GM19397 (cell line): ENCODE measurements at regions not wholly inside any gene's neighbourhood (a gene's known extent, or its start where the extent isn't known, plus 50 kb on each side); places are given as distances from the start of the nearest gene placed in this dataset.

Experiments used
- ATAC-seq: cut with Tn5 transposase; IDR thresholded peaks from one replicate; pipeline ENCODE4 v1.9.1; 2021; ENCODE audit warnings: mild to moderate bottlenecking, moderate library complexity; ENCODE audit not compliant: unreplicated experiment

DNA sequence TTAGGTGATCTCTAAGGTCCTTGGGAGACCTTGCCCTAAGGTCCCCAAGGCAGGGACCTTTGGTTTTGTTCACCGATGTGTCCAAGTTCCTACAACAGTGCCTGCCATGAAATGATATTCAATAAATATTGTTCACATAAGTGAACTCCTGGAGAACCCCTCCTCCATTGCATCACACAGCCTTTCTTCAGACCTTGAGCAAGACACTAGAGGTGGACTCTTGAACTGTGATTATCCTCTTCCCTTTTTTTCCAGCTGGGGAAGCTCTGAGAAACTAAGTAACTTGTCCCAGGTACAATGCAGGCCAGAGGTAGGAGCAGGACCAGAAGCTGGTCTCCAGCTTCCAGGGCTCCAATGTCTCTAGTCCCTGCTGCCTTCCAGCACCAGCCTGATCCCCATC is 76.6 kb upstream of the LMO1 start:
- no peak for ATAC-seq

DNA sequence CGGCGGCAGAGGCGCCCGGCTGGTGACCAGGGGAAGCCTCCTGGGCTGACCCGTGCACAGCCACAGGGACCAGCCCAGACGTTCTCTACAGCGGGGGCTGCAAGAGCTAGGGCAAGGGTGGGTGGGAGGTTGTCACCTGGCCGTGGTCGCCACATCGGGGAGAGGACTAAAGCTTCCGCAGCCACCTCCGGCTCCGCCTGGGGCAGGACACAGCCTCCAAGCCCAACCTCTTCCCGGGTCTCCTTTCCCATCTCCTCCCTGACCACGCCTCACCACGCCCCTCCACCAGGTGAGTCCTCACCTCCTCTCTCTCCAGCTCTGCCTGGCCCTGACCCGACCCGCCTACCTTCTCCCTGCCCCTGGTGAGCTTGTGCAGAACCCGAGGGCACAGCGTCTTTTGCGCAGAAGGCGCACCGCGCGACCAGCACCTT is 75.9 kb upstream of the LMO1 start:
- ATAC-seq: no peak

DNA sequence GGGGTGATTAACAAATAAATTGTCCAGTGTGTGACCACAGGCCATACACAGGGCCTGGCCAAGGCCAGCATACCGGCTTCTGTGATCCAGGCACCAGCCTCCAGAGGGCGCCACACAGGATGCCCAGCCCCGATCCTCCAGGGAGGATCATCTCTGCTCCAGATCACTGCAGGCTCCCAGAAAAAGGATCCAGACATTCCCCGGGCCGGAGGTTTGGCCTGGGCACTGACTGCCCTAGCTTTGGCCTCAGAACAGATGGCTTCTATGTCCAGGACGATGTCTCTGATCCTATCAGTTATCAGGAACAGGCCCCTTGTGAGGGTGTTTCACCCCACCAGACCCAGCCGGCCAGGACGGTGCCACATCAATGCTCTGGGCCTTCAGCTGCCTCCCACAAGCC is 74.5 kb upstream of the LMO1 start:
- no peak for ATAC-seq

DNA sequence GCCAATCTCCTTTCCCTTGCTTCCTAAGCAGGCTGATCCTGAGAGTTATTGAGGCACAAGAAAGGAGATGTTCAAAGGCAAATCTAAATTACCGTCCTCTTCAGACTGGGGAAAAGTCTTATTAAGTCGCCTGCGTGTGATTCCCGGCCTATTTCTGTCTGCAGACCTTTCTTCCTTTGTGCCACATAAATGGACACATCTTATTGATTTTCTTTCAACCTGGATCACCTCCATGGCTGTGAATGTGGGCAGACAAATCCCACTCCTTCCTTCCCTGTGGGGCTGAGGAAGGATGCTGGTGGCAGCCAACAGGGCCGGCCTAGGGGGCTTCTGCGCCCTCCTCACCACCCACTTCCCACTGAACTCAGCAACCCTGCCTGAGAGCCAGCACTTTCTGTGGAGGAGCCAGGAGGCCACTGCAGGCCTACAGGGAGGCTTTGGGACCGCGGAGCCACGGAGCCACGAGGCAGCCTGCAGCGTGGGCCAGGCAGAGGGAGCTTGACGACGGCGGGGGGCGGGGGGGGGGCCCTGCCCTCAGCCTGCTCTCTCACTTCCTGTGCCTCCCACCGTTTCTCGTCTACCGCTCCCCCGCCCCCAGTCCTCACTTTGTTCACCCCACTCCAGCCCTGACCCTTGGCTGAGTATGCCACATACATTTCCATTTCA is 73.6 kb upstream of the LMO1 start:
- ATAC-seq: no peak

DNA sequence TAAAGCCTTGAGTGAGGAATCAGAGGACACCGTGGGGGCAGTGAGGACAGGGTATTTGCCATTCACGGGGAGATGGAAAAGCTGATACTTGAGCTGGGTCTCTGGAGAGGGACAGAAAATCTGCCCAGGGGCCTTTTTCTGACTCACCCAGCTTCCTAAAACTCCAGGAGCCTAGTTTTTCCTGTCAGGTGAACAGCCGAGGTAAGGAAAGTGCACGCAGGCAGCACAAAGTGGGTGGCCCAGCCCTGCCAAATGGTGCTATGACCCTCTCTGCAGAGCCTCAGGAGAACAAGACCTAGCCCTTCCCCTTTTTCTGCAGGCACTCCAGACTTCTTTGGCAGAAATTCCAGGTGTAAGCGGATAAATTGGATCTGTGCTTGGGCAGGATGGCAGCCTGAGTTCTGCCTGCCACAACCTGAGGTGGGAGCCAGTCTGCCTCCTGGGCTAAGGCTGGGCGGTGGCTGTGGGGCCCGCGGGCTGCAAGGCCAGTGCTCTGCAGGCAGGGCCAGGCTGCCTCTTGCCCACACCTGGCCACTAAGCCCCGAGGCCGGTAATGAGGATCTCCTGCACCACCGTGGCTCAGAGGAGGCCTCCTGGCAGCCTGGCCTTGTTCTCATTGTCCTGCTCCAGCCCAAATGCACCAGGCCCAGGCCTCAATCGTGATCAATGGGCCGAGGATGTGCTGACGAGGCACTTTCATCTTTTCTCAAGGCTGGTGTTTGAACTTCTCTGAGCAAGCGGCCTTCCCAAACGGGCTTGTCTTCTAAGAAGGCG is 72.9 kb upstream of the LMO1 start:
- ATAC-seq: no peak

DNA sequence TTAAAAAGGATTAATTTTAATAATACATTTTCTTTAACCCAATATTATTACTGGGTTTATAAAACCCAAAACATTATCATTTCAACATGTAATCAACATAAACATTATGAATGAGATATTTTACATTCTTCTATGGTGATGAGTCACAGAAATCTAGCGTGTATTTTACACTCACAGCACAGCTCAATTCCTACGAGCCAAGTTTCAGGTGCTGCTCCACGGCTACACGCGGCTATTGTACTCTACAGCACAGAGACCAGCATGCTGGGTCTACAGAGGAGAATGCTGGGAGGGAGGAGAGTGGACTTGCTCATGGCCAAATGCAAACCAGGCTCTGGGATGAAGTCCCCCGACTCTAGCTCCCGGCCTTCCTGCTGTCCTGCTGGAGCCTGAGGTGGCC is 72.0 kb upstream of the LMO1 start:
- no peak for ATAC-seq

DNA sequence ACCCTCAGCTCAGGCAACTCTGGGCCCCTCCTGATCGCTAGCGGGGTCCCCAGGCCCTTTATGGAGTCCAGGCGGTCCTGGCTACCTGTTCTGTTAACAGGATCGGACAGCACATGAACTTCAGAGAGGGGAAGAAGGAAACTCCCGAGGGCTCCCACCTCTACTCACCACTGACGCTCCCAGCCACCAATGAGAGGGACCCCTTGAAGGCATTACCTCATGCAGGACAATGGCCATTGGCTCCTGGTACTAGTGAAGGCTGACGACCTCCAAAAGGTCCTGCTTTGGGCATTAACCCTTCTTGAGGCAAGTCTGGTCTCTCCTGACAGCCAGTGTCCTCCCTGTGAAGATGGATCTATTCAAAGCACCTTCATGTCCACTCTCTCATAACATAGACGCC is 71.5 kb upstream of the LMO1 start:
- ATAC-seq: no peak

DNA sequence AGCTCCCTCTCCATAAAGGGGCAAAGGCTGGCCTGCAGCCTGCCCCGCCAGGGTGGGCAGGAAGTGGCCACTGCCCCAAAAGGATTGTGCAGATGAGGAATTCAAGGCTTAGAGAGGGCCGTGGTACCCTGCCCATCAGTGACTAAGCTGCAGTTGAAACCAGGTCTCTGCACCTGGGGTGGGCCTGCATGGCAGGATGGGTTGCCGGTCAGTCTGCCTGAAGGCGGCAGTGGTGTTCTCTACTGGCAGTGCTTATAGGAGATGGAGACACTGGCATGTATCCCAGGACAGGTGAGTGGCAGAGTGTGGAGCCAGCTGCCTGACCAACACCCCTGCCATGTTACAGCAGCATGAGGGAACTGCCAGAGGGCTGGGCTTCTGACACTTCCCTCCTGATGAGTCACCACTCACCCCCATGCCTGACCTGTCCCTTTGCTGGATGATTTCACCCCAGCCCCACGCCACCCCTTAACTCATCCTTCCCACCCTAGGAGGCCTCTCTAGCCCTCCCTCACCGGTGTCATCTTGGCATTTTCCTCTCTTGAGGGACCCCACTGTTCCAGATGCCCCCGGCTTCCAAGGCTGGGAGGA is 70.2 kb upstream of the LMO1 start:
- no peak for ATAC-seq

DNA sequence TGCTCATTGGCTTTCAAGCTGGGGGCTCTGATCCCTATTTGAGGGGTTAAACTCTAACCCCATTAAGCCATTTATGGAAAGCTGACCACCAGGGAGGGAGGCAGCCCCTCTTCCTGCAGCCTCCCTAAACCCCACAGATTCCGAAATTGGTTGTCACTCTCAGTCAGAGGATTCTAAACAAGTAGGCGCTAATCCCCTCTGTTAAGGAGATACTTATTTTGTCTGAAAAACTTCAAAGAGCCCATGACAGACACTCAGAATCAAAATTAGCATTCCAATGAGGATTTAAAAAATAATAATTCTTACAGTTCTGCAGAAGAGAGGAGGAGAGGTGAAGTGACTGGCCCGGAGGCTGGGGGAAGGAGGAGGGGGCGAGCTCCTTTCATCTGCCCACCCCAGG is 69.7 kb upstream of the LMO1 start:
- no peak for ATAC-seq

DNA sequence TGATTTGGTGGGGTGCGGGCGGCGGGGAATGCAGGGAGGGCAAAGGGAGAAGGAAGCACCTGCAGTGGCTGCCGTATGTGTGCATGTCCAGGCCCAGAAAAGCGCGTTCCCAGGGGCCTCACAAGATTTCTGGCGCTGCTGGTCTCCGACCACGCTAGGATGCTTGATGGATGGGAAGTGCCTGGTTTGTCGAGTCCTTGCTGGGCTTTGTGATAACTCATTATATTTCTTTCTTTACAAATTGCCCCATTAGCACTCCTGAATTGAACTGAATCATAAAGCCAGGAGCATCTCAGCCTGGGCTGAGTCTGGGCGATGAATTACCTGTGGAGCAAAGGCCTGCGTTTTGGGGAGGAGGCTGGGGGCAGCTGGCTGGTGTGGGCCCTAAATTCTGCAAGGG is 69.2 kb upstream of the LMO1 start:
- no peak for ATAC-seq

DNA sequence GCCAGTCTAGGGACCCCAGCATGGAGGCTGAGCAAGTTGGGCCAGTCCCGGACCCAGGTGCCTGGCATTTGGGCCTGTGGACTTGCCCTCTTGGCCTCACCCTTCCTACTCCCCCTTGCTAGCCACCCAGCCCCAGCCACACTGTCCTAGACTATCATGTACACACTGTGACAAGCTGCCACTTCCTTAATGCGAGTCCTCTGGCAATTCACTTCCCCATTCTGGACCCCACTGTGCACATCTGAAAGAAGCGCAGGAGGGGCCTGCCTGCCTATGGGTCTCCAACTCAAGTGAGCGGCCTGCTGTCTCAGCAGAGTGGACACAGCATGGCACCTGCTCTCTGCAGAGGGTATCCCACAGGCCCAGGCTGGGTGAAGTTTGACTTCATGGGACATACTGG is 68.5 kb upstream of the LMO1 start:
- no peak for ATAC-seq

DNA sequence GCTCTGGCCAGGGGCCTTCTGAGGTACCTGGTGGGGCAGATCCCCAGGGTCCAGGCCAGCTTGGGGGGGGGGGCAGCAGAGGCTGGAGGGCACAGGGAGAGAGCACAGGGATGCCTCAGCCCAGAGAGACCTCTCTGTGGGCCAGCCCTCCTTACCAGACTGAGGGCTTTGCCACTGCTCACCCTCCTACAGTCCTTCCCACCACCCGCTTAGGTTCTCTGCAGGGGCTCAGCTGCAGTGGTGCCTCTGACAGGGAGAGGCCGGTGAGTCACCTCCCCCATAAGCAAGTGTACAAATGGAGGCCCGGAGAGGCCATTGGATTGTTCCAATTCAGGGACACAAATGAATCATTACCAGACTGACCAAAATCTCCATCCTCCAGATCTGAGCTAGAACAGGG is 68.1 kb upstream of the LMO1 start:
- ATAC-seq: no peak

DNA sequence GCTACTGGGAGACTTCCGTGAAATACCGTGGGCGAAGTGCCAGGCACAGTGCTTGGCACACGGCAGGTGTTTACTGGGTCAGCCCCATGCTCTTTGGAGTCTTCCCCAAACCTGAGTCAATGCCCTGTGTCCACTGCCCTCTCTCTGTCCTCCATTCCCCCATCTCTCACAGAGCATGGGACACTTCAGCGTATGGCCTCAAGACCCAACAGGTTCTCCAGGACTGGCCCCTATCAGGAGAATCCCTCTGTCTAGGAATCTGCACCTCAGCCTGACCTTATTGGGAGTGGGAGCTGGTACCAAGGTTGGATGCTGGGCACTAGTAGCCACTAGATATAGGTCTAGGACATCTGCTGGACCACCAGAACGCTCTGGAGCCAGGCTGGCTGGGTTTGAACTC is 67.2 kb upstream of the LMO1 start:
- ATAC-seq: no peak

DNA sequence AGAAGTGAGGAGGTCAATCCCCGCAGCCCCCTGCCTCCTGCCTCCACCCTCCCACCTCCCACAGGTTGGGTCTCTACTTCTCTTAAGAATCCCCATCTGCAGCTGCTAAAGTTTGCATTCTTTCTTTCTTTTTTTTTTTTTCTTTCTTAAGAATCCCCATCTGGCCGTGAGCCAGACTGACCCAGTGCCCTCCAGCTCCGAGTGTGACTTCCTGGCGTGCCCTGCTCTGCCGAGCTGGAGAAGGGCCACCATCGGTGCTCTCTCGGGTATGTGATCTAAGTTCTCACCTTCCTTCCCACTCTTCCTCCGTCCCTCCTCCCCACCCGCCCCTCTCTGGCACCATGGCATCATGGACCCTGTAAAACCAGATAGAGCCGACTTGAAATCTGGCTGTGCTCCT is 66.7 kb upstream of the LMO1 start:
- ATAC-seq: no peak

DNA sequence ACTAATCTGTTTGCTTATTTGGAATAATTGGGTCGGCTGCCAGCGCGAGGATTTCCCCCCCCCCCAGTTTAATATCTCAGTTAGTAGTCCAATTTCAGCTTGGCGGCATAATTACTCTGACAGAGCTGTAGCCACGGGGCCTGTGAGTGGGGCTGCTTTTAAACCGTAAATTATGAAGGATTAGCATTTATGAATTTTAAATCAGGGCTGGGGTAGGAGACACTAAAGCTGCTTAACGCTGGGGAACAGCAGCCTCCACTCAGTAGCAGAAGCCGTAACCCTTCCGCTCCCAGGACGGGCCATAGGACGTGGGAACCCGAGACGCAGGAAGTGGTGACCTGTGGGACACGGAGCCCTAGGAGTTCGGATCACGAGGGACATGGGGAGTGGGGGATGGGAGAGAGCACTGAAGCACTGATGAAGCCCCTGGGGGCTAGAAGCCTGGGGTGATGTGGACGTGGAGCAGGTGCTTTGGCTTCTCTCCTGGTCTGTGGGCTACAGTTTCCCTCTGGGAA is 66.2 kb upstream of the LMO1 start:
- ATAC-seq: no peak

DNA sequence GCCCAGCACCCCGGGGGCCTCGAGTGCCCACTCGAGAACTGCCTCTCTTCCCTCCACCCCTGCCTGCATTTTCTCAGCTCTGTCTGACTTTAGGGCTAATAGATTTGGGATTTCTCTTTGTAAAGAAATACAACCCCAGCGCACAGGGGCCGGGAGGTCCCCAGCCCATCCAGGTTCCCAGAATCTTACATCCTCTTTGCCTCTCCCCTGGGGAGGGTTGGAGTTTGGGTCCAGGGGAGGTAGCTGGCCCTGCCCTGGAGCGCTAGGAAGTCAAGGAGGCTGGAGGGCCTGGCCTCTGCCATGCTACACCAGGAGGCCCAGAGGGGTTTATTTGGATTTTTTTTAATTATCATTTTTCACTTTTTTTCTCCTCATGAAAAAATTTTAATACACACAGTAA is 65.7 kb upstream of the LMO1 start:
- ATAC-seq: no peak

DNA sequence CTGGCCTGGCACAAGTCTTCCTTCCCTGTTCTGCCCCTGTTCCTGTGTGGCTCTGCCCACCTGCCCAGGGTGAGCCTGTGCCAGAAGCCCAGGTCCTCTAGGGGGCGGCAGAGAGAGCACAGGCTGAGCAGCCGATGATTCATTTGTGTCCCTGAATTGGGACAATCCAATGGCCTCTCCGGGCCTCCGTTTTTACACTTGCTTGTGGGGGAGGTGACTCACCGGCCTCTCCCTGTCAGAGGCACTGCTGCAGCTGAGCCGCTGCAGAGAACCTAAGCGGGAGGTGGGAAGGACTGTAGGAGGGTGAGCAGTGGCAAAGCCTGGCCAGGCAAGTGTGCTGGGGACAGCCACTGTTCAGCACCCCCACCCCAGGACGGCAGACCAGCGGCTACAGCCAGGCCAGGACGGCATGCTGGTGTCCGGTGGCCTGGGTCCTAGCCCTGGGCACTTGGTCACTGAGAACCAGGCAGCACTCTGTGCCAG is 65.2 kb upstream of the LMO1 start:
- ATAC-seq: peak; percentile 57

DNA sequence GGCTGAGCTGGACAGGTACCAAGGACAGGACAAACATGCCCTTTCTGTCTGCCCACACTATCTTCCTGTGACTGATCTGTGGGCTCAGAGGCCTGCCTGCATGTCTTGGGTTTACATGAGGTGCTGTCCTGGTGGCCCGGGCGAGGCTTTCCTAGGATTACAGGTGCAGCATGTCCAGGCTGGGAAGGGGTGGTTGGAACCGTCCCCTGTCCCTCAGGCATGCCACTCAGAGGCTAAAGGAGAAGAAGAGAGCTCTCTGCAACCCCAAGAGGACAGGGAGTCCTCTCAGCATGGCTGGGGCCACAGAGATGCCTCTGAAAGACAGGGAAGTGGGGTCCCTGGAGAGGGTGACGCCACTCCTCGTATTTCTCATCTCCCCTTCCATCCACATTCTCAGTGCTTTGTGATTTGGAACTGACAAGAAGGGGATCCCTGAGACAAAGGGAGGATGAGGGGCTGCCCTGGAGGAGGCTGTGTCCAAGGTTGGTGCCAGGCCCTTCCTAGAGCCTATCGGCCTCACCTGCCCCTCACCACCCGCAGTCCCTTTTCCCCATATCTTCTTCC is 64.6 kb upstream of the LMO1 start:
- ATAC-seq: no peak

DNA sequence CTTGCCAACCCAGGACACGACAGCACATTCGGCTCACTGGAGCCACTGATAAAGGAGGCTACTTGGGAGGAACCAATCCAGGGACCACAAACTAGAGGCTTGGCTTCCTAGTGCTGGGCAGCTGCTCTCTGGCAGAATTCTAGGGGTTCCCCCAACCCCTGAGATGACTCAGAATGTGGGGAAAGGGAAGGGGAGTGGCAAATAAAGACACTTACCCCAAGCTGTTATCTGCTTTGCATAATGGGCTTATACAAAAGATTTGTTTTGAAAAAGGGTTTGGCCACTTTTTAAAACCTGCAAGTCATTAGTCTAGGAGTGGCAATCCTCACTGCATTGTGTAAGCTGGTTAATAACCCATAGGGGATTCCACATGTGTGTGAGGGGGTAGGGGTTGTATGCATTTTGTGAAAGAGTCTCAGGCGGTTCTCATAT is 64.1 kb upstream of the LMO1 start:
- ATAC-seq: peak; percentile 52

DNA sequence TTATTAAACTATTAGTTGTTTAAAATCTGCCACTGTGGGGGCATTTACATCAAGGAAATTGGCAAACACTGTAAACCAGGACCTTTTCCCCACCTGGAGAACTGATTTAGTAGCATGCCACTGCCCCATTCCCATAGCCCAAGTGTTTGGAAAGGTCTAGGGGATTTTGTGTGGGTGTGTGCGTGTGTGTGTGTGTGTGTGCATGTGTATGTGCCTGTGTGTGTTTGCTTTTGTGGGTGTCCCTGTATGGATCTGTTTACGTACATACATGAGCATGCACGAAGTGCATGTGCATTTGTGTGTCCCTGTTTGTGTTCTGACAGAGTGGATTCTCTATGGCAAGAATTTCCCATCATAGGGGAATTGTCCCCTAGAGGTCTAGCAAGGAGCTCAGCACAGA is 62.7 kb upstream of the LMO1 start:
- ATAC-seq: no peak

DNA sequence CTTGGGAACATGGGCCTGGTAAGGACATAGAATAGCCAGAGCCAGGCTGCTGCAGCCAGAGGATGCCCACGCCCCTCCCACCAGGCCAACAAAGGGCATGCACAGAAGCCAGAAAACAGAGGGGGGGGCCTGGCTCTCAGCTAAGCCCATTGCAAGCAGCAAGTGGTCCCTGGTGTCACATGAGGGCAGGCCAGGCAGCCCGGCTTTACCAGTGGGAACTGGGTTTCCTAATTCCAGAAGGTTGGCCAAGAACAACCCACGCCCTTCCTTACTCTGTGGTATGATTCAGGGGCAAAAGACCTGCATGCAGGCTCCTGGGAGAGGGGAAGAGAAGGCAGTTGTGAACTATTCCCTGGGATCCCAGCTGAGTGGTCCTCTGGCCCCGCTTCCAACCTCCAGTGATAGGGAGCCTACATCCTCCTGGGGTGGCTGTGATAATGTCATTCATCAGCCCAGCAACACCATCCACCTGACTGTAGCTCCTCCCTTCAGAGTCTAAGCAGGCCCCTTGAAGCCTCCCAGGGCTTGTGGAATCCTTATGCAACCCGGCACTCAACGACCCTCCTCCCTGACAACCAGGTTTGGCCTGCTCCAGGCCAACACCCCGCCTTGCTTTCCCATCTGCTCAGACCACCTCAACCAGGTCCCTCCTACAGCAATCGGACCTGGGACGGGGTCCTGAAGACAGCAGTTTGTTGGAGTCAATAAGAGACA is 62.1 kb upstream of the LMO1 start:
- ATAC-seq: no peak
